Peyer's patch (tissue), 4 donors: ENCODE measurements at regions not wholly inside any gene's neighbourhood (a gene's known extent, or its start where the extent isn't known, plus 50 kb on each side); places are given as distances from the start of the nearest gene placed in this dataset.

Source experiments
- CTCF ChIP-seq, 6 experiments: fragments of 450-650 bp in 4 of 6; fragments of 200-600 bp in 2 of 6; sonication (generic) in 1 of 6; IDR thresholded peaks; one replicate each; pipeline ENCODE4 v1.5.1; 2017 to 2019; ENCODE audit warnings: antibody characterized with exemption in 6 of 6, mild to moderate bottlenecking in 3 of 6, moderate library complexity in 1 of 6
- POLR2A ChIP-seq, 2 donors: fragments of 450-650 bp; IDR thresholded peaks; one replicate each; pipeline ENCODE4 v1.5.1; 2017; ENCODE audit warnings: antibody characterized with exemption in 2 of 2, mild to moderate bottlenecking in 2 of 2, moderate library complexity in 2 of 2

GRCh38 chr2:236946871-236947270 lies 138.8 kb upstream of the COPS8 start:
- TF ChIP-seq CTCF (IDR thresholded peaks at IDR 0.05) (no peak), POLR2A (IDR thresholded peaks at IDR 0.05) (no peak)
